OCI-LY1 (cell line): ENCODE measurements at regions not wholly inside any gene's neighbourhood (a gene's known extent, or its start where the extent isn't known, plus 50 kb on each side); places are given as distances from the start of the nearest gene placed in this dataset.
A peak's percentile ranks its signal among the peaks of the same experiment; 100 is the strongest.

Experiments used
- H2AFZ ChIP-seq: fragments of 200-600 bp; sonication (generic), shearing (Covaris generic); 2 replicates; pipeline ENCODE4 v1.6.0; 2014; ENCODE audit warnings: antibody characterized with exemption, mild to moderate bottlenecking, low read length
- H3F3A ChIP-seq: fragments of 200-600 bp; sonication (generic), shearing (Covaris generic); 2 replicates; pipeline ENCODE4 v1.6.0; 2014; ENCODE audit warnings: mild to moderate bottlenecking, antibody characterized with exemption, low read length, moderate library complexity; ENCODE audit not compliant: insufficient read depth
- H3K27ac ChIP-seq: fragments of 200-600 bp; sonication (generic); 2 replicates; pipeline ENCODE4 v1.5.1; 2014; ENCODE audit warnings: low read length, mixed run types, mild to moderate bottlenecking, low read depth; ENCODE audit not compliant: poor library complexity, severe bottlenecking
- H3K27me3 ChIP-seq: fragments of 200-600 bp; sonication (generic); 2 replicates; pipeline ENCODE4 v1.6.0; 2014; ENCODE audit warnings: antibody characterized with exemption, mild to moderate bottlenecking, low read length, moderate library complexity; ENCODE audit not compliant: insufficient read depth
- H3K36me3 ChIP-seq: fragments of 200-600 bp; sonication (generic); 2 replicates; pipeline ENCODE4 v1.6.1; 2014; ENCODE audit warnings: mild to moderate bottlenecking, antibody characterized with exemption, low read length, moderate library complexity, mixed read lengths; ENCODE audit not compliant: insufficient read depth
- H3K4me1 ChIP-seq: fragments of 200-600 bp; sonication (generic); 2 replicates; pipeline ENCODE4 v1.5.1; 2014; ENCODE audit warnings: mild to moderate bottlenecking, low read length, moderate library complexity; ENCODE audit not compliant: insufficient read depth, severe bottlenecking
- H3K4me2 ChIP-seq: fragments of 200-600 bp; sonication (generic), shearing (Covaris generic); 2 replicates; pipeline ENCODE4 v1.6.1; 2014; ENCODE audit warnings: low read length
- H3K4me3 ChIP-seq: fragments of 200-600 bp; sonication (generic); 2 replicates; pipeline ENCODE4 v1.5.1; 2014; ENCODE audit warnings: low read length, low read depth, mild to moderate bottlenecking, mixed read lengths; ENCODE audit not compliant: poor library complexity, severe bottlenecking
- H3K79me2 ChIP-seq: fragments of 200-600 bp; shearing (Covaris generic); 2 replicates; pipeline ENCODE4 v1.6.1; 2016; ENCODE audit warnings: mixed run types, low read length, mixed read lengths; ENCODE audit not compliant: insufficient read depth
- H3K9ac ChIP-seq: fragments of 200-600 bp; sonication (generic), shearing (Covaris generic); 2 replicates; pipeline ENCODE4 v1.6.1; 2014; ENCODE audit warnings: mild to moderate bottlenecking, low read length, mixed read lengths
- H3K9me2 ChIP-seq: fragments of 200-600 bp; sonication (generic), shearing (Covaris generic); 2 replicates; pipeline ENCODE4 v1.6.1; 2014; ENCODE audit warnings: low read depth, mild to moderate bottlenecking, low read length, mixed read lengths
- H3K9me3 ChIP-seq: fragments of 200-600 bp; shearing (Covaris generic); 2 replicates; pipeline ENCODE4 v1.6.1; 2014; ENCODE audit warnings: low read length, mixed read lengths
- H4K20me1 ChIP-seq: fragments of 200-600 bp; sonication (generic), shearing (Covaris generic); 2 replicates; pipeline ENCODE4 v1.6.0; 2016; ENCODE audit warnings: mild to moderate bottlenecking, low read length; ENCODE audit not compliant: insufficient read depth
- EZH2 ChIP-seq: fragments of 200-600 bp; sonication (generic), shearing (Covaris generic); IDR thresholded peaks from 2 replicates; pipeline ENCODE4 v1.8.0; 2017; ENCODE audit warnings: borderline replicate concordance, mixed run types, mild to moderate bottlenecking, antibody characterized with exemption, low read length, moderate library complexity, mixed read lengths
- TF ChIP-seq, protein P1 (sequence below): fragments of 200-600 bp; sonication (generic), shearing (Covaris generic); IDR thresholded peaks from 2 replicates; pipeline ENCODE4 v1.5.1; 2017; ENCODE audit warnings: mild to moderate bottlenecking, antibody characterized with exemption, low read length, moderate library complexity, mixed read lengths

- Histone ChIP-seq H3K9me2 (no peaks in the 10 kb centered on the region), H3K27ac (no peak overlapping the region), H4K20me1 (no peaks in the 10 kb centered on the region), H3K4me2 (no peak overlapping the region), H3K9ac (no peak overlapping the region), H3K36me3 (no peaks in the 10 kb centered on the region), H3K4me1 (no peaks in the 10 kb centered on the region), H2AFZ (no peak overlapping the region), H3F3A (no peaks in the 10 kb centered on the region), H3K4me3 (no peak overlapping the region), H3K9me3 (no peaks in the 10 kb centered on the region), H3K79me2 (no peaks in the 10 kb centered on the region), H3K27me3 (no peaks in the 10 kb centered on the region)
- TF ChIP-seq, protein P1, sequence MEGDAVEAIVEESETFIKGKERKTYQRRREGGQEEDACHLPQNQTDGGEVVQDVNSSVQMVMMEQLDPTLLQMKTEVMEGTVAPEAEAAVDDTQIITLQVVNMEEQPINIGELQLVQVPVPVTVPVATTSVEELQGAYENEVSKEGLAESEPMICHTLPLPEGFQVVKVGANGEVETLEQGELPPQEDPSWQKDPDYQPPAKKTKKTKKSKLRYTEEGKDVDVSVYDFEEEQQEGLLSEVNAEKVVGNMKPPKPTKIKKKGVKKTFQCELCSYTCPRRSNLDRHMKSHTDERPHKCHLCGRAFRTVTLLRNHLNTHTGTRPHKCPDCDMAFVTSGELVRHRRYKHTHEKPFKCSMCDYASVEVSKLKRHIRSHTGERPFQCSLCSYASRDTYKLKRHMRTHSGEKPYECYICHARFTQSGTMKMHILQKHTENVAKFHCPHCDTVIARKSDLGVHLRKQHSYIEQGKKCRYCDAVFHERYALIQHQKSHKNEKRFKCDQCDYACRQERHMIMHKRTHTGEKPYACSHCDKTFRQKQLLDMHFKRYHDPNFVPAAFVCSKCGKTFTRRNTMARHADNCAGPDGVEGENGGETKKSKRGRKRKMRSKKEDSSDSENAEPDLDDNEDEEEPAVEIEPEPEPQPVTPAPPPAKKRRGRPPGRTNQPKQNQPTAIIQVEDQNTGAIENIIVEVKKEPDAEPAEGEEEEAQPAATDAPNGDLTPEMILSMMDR, result peak; percentile 46
- TF ChIP-seq EZH2, result no peak
These were observed 352.4 kb downstream of the USP25 start for GRCh38 chr21:16082038-16082816.

DNA sequence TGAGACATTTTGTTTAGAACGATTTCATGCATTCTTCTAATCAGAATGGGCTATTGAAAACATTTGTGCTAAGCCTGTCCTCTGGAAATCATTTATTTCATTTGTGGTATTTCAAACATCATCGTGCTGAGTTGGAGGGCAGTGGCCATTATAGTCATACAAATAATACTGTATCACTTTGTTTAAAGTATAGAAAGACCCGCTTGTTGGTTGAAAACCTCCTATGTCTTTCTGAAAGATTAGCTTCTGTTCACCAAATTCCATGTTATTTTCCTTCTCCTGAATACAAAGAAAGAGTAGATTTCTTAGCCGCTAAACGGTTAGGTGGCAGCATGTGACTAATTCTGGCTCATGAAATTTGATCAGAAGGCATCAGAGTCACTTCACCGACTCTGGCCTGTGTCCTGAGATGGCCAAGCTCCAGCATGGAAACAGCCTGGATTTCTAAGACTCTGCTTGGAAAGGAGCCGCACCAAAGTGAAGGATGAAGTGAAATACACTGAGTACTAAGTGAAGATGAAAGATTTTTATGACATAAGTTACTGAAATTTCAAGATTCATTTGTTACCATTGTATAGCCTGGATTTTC lies 355.1 kb downstream of the USP25 start:
- Histone ChIP-seq H3K9me2 (no peaks in the 10 kb centered on the region), H3K4me2 (no peak overlapping the region), H4K20me1 (no peaks in the 10 kb centered on the region), H3K4me3 (no peak overlapping the region), H3K36me3 (no peaks in the 10 kb centered on the region), H3K9ac (no peak overlapping the region), H3K79me2 (no peaks in the 10 kb centered on the region), H3F3A (no peaks in the 10 kb centered on the region), H3K9me3 (no peaks in the 10 kb centered on the region), H3K27ac (no peak overlapping the region), H3K27me3 (no peaks in the 10 kb centered on the region), H3K4me1 (no peaks in the 10 kb centered on the region), H2AFZ (no peak overlapping the region)
- no peak for TF ChIP-seq EZH2
- TF ChIP-seq, protein P1, result no peak

DNA sequence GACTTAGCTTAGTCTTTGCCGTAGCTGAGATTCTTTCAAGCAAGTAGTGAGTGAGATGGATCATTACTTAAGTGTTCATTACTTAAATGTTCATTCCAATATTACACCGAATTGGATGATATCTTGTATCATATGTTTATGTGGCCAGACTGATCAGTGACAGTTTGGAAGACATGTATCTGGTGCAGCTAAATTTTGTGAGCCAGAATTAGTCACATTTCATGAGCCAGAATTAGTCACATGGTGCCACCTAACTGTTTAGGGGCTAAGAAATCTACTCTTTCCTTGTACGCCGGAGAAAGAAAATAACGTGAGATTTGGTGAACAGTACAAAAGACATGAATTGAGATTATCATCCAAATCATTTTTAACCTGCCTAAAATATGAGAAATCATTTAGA lies 355.6 kb downstream of the USP25 start:
- Histone ChIP-seq H4K20me1 (no peaks in the 10 kb centered on the region), H3K9ac (no peak overlapping the region), H3K9me3 (no peaks in the 10 kb centered on the region), H3K4me3 (no peak overlapping the region), H3F3A (no peaks in the 10 kb centered on the region), H3K27ac (no peak overlapping the region), H3K9me2 (no peaks in the 10 kb centered on the region), H3K36me3 (no peaks in the 10 kb centered on the region), H3K27me3 (no peaks in the 10 kb centered on the region), H3K79me2 (no peaks in the 10 kb centered on the region), H2AFZ (no peak overlapping the region), H3K4me1 (no peaks in the 10 kb centered on the region), H3K4me2 (no peak overlapping the region)
- TF ChIP-seq, protein P1, result no peak
- no peak for TF ChIP-seq EZH2
